Fibroblast of lung (primary cell): ENCODE measurements at regions not wholly inside any gene's neighbourhood (a gene's known extent, or its start where the extent isn't known, plus 50 kb on each side); places are given as distances from the start of the nearest gene placed in this dataset.

ENCODE experiments used
- DNase-seq, 2 donors: peaks; one replicate each; pipeline versions ENCODE4 v3.0.0 to v3.0.0-alpha.2; 2010; ENCODE audit warnings: low read depth in 2 of 2
- H2AFZ ChIP-seq: 2 replicates; pipeline ENCODE4 v1.5.1; 2012; ENCODE audit warnings: low read length, control low read depth, inconsistent platforms
- H3K27ac ChIP-seq: 2 replicates; pipeline ENCODE4 v1.5.1; 2011; ENCODE audit warnings: low read length, control low read depth; ENCODE audit not compliant: insufficient read depth
- H3K27me3 ChIP-seq: 2 replicates; pipeline ENCODE4 v1.5.1; 2011; ENCODE audit warnings: mild to moderate bottlenecking, low read length; ENCODE audit not compliant: control insufficient read depth, insufficient read depth
- H3K36me3 ChIP-seq: 2 replicates; pipeline ENCODE4 v1.5.1; 2011; ENCODE audit warnings: low read length; ENCODE audit not compliant: control insufficient read depth, insufficient read depth
- H3K4me1 ChIP-seq: 2 replicates; pipeline ENCODE4 v1.5.1; 2011; ENCODE audit warnings: low read length; ENCODE audit not compliant: control insufficient read depth, insufficient read depth; ENCODE audit errors: extremely low read depth
- H3K4me2 ChIP-seq: 2 replicates; pipeline ENCODE4 v1.5.1; 2011; ENCODE audit warnings: low read length, control low read depth; ENCODE audit not compliant: insufficient read depth; ENCODE audit errors: extremely low read depth
- H3K4me3 ChIP-seq, 4 experiments: fragments of 200-600 bp in 1 of 4; sonication (generic) in 1 of 4; replicated peaks in 1 of 4; 2 replicates each; pipeline ENCODE4 v1.5.1; 2011 to 2016; ENCODE audit warnings: low read length in 4 of 4, low read depth in 3 of 4, mild to moderate bottlenecking in 3 of 4, control low read depth in 2 of 4, inconsistent platforms in 1 of 4, mixed read lengths in 1 of 4; ENCODE audit not compliant: insufficient read depth in 1 of 4; ENCODE audit errors: control extremely low read depth in 1 of 4
- H3K79me2 ChIP-seq: 2 replicates; pipeline ENCODE4 v1.5.1; 2012; ENCODE audit warnings: mild to moderate bottlenecking, low read length, inconsistent platforms; ENCODE audit not compliant: control insufficient read depth, insufficient read depth
- H3K9ac ChIP-seq: 2 replicates; pipeline ENCODE4 v1.5.1; 2011; ENCODE audit warnings: mild to moderate bottlenecking, low read length, control low read depth; ENCODE audit not compliant: insufficient read depth
- H3K9me3 ChIP-seq: 2 replicates; pipeline ENCODE4 v1.5.1; 2012; ENCODE audit warnings: low read depth, low read length; ENCODE audit not compliant: control insufficient read depth, insufficient read depth
- H4K20me1 ChIP-seq: 2 replicates; pipeline ENCODE4 v1.5.1; 2011; ENCODE audit warnings: low read length; ENCODE audit not compliant: control insufficient read depth, insufficient read depth; ENCODE audit errors: extremely low read depth
- EZH2 ChIP-seq: IDR thresholded peaks from 2 replicates; pipeline ENCODE4 v1.5.1; 2012; ENCODE audit warnings: low read length, control low read depth, mild to moderate bottlenecking; ENCODE audit errors: missing control alignments
- TF ChIP-seq, protein P1 (sequence below), 2 donors: IDR thresholded peaks in 1 of 2; conservative IDR thresholded peaks in 1 of 2; 1 replicate in 1 of 2; 2 replicates in 1 of 2; pipeline ENCODE4 v1.5.1; 2011 to 2012; ENCODE audit warnings: low read length in 2 of 2, control low read depth in 1 of 2, inconsistent platforms in 1 of 2, low read depth in 1 of 2, mild to moderate bottlenecking in 1 of 2

DNA sequence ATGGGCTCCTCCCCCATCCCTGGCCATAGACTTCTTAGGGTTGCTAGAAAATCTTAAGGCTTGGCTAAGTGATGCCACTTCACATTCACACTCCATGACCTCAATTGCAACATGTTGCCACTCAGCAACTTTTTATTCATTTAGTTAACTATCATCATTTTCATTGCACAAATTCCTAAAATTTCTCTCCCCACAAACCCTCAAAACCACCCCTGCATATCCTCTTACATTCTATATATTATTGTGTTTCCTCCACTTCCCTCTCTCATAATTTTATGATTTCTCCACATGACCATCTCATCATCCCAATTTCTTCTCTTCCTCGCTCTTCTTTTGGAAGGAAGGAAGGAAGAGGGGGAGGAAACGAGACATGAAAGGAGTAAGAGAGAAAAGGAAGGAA is 436.0 kb downstream of the HACE1 start:
- H3K27ac ChIP-seq: no peak overlapping the region
- TF ChIP-seq, protein P1, sequence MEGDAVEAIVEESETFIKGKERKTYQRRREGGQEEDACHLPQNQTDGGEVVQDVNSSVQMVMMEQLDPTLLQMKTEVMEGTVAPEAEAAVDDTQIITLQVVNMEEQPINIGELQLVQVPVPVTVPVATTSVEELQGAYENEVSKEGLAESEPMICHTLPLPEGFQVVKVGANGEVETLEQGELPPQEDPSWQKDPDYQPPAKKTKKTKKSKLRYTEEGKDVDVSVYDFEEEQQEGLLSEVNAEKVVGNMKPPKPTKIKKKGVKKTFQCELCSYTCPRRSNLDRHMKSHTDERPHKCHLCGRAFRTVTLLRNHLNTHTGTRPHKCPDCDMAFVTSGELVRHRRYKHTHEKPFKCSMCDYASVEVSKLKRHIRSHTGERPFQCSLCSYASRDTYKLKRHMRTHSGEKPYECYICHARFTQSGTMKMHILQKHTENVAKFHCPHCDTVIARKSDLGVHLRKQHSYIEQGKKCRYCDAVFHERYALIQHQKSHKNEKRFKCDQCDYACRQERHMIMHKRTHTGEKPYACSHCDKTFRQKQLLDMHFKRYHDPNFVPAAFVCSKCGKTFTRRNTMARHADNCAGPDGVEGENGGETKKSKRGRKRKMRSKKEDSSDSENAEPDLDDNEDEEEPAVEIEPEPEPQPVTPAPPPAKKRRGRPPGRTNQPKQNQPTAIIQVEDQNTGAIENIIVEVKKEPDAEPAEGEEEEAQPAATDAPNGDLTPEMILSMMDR (conservative IDR thresholded peaks at IDR 0.05 in 1 of 2, IDR thresholded peaks at IDR 0.05 in 1 of 2; ENCODE audit: low read depth in 1 of 2, low read length in 2 of 2): no peak
- TF ChIP-seq EZH2: no peak
- no peak overlapping the region for H2AFZ ChIP-seq
- H3K9ac ChIP-seq: no peak overlapping the region
- no peaks in the 10 kb centered on the region for H3K36me3 ChIP-seq
- H3K27me3 ChIP-seq: no peaks in the 10 kb centered on the region
- no peak for DNase-seq
- H3K9me3 ChIP-seq: no peaks in the 10 kb centered on the region
- no peaks in the 10 kb centered on the region for H3K79me2 ChIP-seq
- H4K20me1 ChIP-seq: no peaks in the 10 kb centered on the region
- H3K4me2 ChIP-seq: no peak overlapping the region
- no peak overlapping the region for H3K4me3 ChIP-seq
- no peaks in the 10 kb centered on the region for H3K4me1 ChIP-seq

DNA sequence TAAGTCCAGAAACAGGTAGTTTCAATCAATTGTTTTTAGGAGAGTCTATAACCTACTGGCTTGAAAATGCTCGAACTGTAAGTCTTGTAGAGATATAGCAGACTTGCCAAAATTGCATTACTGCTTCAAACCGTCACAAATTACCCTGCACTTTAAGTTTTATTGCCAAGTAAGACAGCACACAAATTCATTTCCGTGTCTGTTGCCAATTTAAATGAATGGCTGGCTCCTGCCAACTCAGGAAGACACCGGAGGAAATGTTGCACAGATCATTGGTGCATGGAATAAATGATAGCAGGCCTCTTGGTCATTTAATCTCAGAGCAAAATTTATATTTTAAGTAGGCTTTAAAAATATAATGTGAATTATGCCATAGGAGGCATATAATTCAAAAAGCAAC is 438.1 kb downstream of the HACE1 start:
- no peaks in the 10 kb centered on the region for H3K4me1 ChIP-seq
- no peak overlapping the region for H3K27ac ChIP-seq
- H3K27me3 ChIP-seq: no peaks in the 10 kb centered on the region
- H2AFZ ChIP-seq: no peak overlapping the region
- TF ChIP-seq EZH2: no peak
- TF ChIP-seq, protein P1 (conservative IDR thresholded peaks at IDR 0.05 in 1 of 2, IDR thresholded peaks at IDR 0.05 in 1 of 2; ENCODE audit: low read depth in 1 of 2, low read length in 2 of 2): no peak
- no peak for DNase-seq
- H3K4me3 ChIP-seq: no peak overlapping the region
- H3K9me3 ChIP-seq: no peaks in the 10 kb centered on the region
- H3K4me2 ChIP-seq: no peak overlapping the region
- no peaks in the 10 kb centered on the region for H4K20me1 ChIP-seq
- no peak overlapping the region for H3K9ac ChIP-seq
- no peaks in the 10 kb centered on the region for H3K79me2 ChIP-seq
- H3K36me3 ChIP-seq: no peaks in the 10 kb centered on the region

- Histone ChIP-seq H2AFZ (no peak overlapping the region), H4K20me1 (no peaks in the 10 kb centered on the region), H3K79me2 (no peaks in the 10 kb centered on the region), H3K4me2 (no peak overlapping the region), H3K27me3 (no peaks in the 10 kb centered on the region), H3K27ac (no peak overlapping the region), H3K4me1 (no peaks in the 10 kb centered on the region), H3K36me3 (no peaks in the 10 kb centered on the region), H3K4me3 (no peak overlapping the region), H3K9ac (no peak overlapping the region), H3K9me3 (no peaks in the 10 kb centered on the region)
- no peak for DNase-seq
- TF ChIP-seq EZH2: no peak
- TF ChIP-seq, protein P1 (conservative IDR thresholded peaks at IDR 0.05 in 1 of 2, IDR thresholded peaks at IDR 0.05 in 1 of 2; ENCODE audit: low read depth in 1 of 2, low read length in 2 of 2): no peak
Observed at GRCh38 chr6:104418839-104419238, 440.9 kb downstream of the HACE1 start.
